WERI-Rb-1 (cell line): ENCODE measurements at regions not wholly inside any gene's neighbourhood (a gene's known extent, or its start where the extent isn't known, plus 50 kb on each side); places are given as distances from the start of the nearest gene placed in this dataset.

Source experiments
- DNase-seq: peaks from one replicate; pipeline ENCODE4 v3.0.0-alpha.2; 2020
- H3K27ac ChIP-seq: fragments of 250-450 bp; sonication (Bioruptor Pico); 2 replicates; pipeline ENCODE4 v1.5.1; 2020; ENCODE audit warnings: mild to moderate bottlenecking, moderate library complexity
- H3K27me3 ChIP-seq: fragments of 250-450 bp; sonication (Bioruptor Pico); 2 replicates; pipeline ENCODE4 v1.5.1; 2021; ENCODE audit warnings: mild to moderate bottlenecking, low read depth, moderate library complexity; ENCODE audit not compliant: insufficient read depth, severe bottlenecking
- H3K36me3 ChIP-seq: fragments of 250-450 bp; sonication (Bioruptor Pico); 2 replicates; pipeline ENCODE4 v1.5.1; 2020; ENCODE audit warnings: mild to moderate bottlenecking, moderate library complexity
- H3K4me3 ChIP-seq: 2 replicates; pipeline ENCODE4 v1.5.1; 2011; ENCODE audit warnings: low read depth, mild to moderate bottlenecking, control low read depth, low read length
- H3K9me3 ChIP-seq: fragments of 250-450 bp; sonication (Bioruptor Pico); 2 replicates; pipeline ENCODE4 v1.5.1; 2021; ENCODE audit warnings: mild to moderate bottlenecking, moderate library complexity; ENCODE audit not compliant: severe bottlenecking
- TF ChIP-seq, protein P1 (sequence below): IDR thresholded peaks from 2 replicates; pipeline ENCODE4 v1.5.1; 2011; ENCODE audit warnings: low read depth, mild to moderate bottlenecking, control low read depth, inconsistent platforms, low read length

- Histone ChIP-seq H3K36me3 (no peaks in the 10 kb centered on the region), H3K4me3 (no peak overlapping the region), H3K27me3 (no peaks in the 10 kb centered on the region), H3K27ac (no peak overlapping the region), H3K9me3 (no peaks in the 10 kb centered on the region)
- no peak for DNase-seq
- TF ChIP-seq, protein P1, sequence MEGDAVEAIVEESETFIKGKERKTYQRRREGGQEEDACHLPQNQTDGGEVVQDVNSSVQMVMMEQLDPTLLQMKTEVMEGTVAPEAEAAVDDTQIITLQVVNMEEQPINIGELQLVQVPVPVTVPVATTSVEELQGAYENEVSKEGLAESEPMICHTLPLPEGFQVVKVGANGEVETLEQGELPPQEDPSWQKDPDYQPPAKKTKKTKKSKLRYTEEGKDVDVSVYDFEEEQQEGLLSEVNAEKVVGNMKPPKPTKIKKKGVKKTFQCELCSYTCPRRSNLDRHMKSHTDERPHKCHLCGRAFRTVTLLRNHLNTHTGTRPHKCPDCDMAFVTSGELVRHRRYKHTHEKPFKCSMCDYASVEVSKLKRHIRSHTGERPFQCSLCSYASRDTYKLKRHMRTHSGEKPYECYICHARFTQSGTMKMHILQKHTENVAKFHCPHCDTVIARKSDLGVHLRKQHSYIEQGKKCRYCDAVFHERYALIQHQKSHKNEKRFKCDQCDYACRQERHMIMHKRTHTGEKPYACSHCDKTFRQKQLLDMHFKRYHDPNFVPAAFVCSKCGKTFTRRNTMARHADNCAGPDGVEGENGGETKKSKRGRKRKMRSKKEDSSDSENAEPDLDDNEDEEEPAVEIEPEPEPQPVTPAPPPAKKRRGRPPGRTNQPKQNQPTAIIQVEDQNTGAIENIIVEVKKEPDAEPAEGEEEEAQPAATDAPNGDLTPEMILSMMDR, result no peak
Observed at GRCh38 chr10:20614911-20615310, 282.2 kb downstream of the NEBL start.

DNA sequence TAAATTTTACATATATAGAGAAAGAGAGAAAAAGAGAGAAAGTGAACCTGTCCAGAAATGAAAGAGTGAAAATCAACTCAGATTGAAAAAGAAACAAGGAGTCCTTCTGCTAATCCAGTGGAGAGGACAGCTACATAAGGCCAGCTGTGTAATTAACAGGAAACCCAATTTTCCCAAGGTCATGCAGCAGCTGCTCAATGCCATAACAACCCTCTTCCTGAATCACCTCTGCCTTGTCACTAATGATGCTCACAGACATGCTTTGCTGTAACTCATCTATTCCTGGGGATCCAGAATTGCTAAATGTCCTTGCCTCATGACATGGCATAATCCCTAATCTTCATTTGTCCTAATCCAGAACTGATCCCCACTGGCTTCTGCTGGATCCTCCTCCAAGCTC lies 288.6 kb downstream of the NEBL start:
- Histone ChIP-seq H3K27me3 (no peaks in the 10 kb centered on the region), H3K9me3 (no peaks in the 10 kb centered on the region), H3K4me3 (no peak overlapping the region), H3K36me3 (no peaks in the 10 kb centered on the region), H3K27ac (no peak overlapping the region)
- TF ChIP-seq, protein P1, result no peak
- DNase-seq, result no peak

DNA sequence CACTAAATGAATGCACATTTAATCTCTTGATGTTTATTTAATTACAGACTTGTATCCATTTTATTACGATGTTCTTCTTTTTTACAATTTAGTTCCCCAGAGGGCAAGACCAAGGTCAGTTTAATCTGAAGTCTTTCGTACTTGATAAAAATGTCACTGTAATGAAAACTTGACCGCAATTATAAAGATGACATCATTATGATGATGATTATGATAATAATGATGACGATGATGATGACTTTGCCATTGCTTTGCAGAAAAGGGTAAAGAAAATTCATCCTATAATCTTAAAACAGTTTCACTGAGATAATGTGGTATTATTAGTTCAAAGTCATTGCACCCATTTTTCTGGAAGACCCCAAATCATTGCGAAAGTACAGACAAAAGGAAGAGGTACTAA lies 290.1 kb downstream of the NEBL start:
- H3K36me3 ChIP-seq, result no peaks in the 10 kb centered on the region
- DNase-seq, result no peak
- H3K4me3 ChIP-seq, result no peak overlapping the region
- H3K9me3 ChIP-seq, result no peaks in the 10 kb centered on the region
- TF ChIP-seq, protein P1, result no peak
- H3K27ac ChIP-seq, result no peak overlapping the region
- H3K27me3 ChIP-seq, result no peaks in the 10 kb centered on the region

- no peaks in the 10 kb centered on the region for H3K9me3 ChIP-seq
- H3K27ac ChIP-seq, result no peak overlapping the region
- H3K36me3 ChIP-seq, result no peaks in the 10 kb centered on the region
- H3K27me3 ChIP-seq, result no peaks in the 10 kb centered on the region
- TF ChIP-seq, protein P1, result no peak
- no peak overlapping the region for H3K4me3 ChIP-seq
- DNase-seq, result no peak
Observed at GRCh38 chr10:20601941-20602461, 295.1 kb downstream of the NEBL start.

GRCh38 chr10:20598590-20598989 lies 298.5 kb downstream of the NEBL start:
- DNase-seq, result peak; percentile 22
- TF ChIP-seq, protein P1, result no peak
- Histone ChIP-seq H3K4me3 (no peak overlapping the region), H3K36me3 (no peaks in the 10 kb centered on the region), H3K27ac (no peak overlapping the region), H3K27me3 (no peaks in the 10 kb centered on the region), H3K9me3 (no peaks in the 10 kb centered on the region)

GRCh38 chr10:20596911-20597310 lies 300.2 kb downstream of the NEBL start:
- Histone ChIP-seq H3K9me3 (no peaks in the 10 kb centered on the region), H3K36me3 (no peaks in the 10 kb centered on the region), H3K4me3 (no peak overlapping the region), H3K27me3 (no peaks in the 10 kb centered on the region), H3K27ac (no peak overlapping the region)
- no peak for DNase-seq
- TF ChIP-seq, protein P1, result no peak
